Activated effector memory CD4-positive, alpha-beta T cell treated with Interleukin-2 at 50 U/mL for 16 hours (primary cell): ENCODE measurements at regions not wholly inside any gene's neighbourhood (a gene's known extent, or its start where the extent isn't known, plus 50 kb on each side); places are given as distances from the start of the nearest gene placed in this dataset.

ENCODE experiments used
- DNase-seq: peaks from one replicate; pipeline ENCODE4 v3.0.0-alpha.2; 2020

GRCh38 chr15:98485451-98485850, 162.9 kb upstream of the IGF1R start:
- DNase-seq: no peak

GRCh38 chr15:98493966-98494511, 154.3 kb upstream of the IGF1R start:
- DNase-seq: no peak

GRCh38 chr15:98501192-98501591, 147.1 kb upstream of the IGF1R start:
- DNase-seq: no peak

GRCh38 chr15:98501632-98502031, 146.7 kb upstream of the IGF1R start:
- DNase-seq: no peak

- no peak for DNase-seq
These were observed 144.4 kb upstream of the IGF1R start for GRCh38 chr15:98503970-98504369.

- no peak for DNase-seq
These were observed 143.3 kb upstream of the IGF1R start for GRCh38 chr15:98504998-98505397.

- no peak for DNase-seq
These were observed 142.7 kb upstream of the IGF1R start for GRCh38 chr15:98505611-98506031.

- no peak for DNase-seq
These were observed 142.2 kb upstream of the IGF1R start for GRCh38 chr15:98506172-98506571.

GRCh38 chr15:98506711-98507110, 141.6 kb upstream of the IGF1R start:
- DNase-seq: no peak

GRCh38 chr15:98513428-98513986, 134.8 kb upstream of the IGF1R start:
- DNase-seq: no peak

GRCh38 chr15:98514034-98514622, 134.2 kb upstream of the IGF1R start:
- no peak for DNase-seq

GRCh38 chr15:98518823-98519561, 129.3 kb upstream of the IGF1R start:
- no peak for DNase-seq

- no peak for DNase-seq
These were observed 128.4 kb upstream of the IGF1R start for GRCh38 chr15:98519767-98520550.

- no peak for DNase-seq
These were observed 126.2 kb upstream of the IGF1R start for GRCh38 chr15:98522127-98522526.

GRCh38 chr15:98523912-98524662, 124.3 kb upstream of the IGF1R start:
- no peak for DNase-seq

GRCh38 chr15:98524838-98525660, 123.3 kb upstream of the IGF1R start:
- no peak for DNase-seq

GRCh38 chr15:98525661-98526001, 122.7 kb upstream of the IGF1R start:
- DNase-seq: no peak

- no peak for DNase-seq
These were observed 122.2 kb upstream of the IGF1R start for GRCh38 chr15:98526094-98526493.

- DNase-seq: no peak
These were observed 120.2 kb upstream of the IGF1R start for GRCh38 chr15:98528046-98528725.

GRCh38 chr15:98529205-98530145, 118.9 kb upstream of the IGF1R start:
- DNase-seq: no peak
